Retinal pigment epithelial cell (primary cell): ENCODE measurements at regions not wholly inside any gene's neighbourhood (a gene's known extent, or its start where the extent isn't known, plus 50 kb on each side); places are given as distances from the start of the nearest gene placed in this dataset.
"Not testable (repeated sequence)": the region's sequence is repeated elsewhere in the genome, so short reads cannot be mapped to it uniquely, and the experiment has no call there.

Experiments used
- DNase-seq: peaks from one replicate; pipeline ENCODE4 v3.0.0-alpha.2; 2010; ENCODE audit warnings: low read depth
- H3K4me3 ChIP-seq: 2 replicates; pipeline ENCODE4 v1.5.1; 2011; ENCODE audit warnings: mild to moderate bottlenecking, low read length, control low read depth, moderate library complexity
- CTCF ChIP-seq: conservative IDR thresholded peaks from 2 replicates; pipeline ENCODE4 v1.5.1; 2011; ENCODE audit warnings: low read depth, low read length, control low read depth, inconsistent platforms

- TF ChIP-seq CTCF, result no peak
- H3K4me3 ChIP-seq, result no peak overlapping the region
- DNase-seq, result no peak
These were observed 124.5 kb upstream of the AHI1 start for GRCh38 chr6:135622081-135622480.

DNA sequence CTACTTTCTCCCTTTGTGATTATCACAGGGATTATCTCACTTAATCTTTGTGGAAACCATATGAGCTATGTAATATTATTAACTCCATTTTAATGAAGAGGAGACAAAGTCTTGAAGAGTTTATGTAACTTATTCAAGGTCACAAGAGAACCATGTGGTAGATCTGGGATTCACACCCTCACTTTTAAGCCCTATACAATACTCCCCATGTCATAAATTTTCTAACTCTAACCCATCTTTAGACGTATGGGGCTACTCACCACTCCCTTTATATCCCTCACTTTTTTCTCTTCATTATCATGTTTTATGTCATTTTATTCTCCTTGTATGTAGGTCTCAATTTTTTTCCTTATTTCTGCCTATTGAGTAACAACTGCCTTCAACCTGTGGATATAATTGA, 126.4 kb upstream of the AHI1 start:
- no peak for DNase-seq
- no peak overlapping the region for H3K4me3 ChIP-seq
- no peak for TF ChIP-seq CTCF

DNA sequence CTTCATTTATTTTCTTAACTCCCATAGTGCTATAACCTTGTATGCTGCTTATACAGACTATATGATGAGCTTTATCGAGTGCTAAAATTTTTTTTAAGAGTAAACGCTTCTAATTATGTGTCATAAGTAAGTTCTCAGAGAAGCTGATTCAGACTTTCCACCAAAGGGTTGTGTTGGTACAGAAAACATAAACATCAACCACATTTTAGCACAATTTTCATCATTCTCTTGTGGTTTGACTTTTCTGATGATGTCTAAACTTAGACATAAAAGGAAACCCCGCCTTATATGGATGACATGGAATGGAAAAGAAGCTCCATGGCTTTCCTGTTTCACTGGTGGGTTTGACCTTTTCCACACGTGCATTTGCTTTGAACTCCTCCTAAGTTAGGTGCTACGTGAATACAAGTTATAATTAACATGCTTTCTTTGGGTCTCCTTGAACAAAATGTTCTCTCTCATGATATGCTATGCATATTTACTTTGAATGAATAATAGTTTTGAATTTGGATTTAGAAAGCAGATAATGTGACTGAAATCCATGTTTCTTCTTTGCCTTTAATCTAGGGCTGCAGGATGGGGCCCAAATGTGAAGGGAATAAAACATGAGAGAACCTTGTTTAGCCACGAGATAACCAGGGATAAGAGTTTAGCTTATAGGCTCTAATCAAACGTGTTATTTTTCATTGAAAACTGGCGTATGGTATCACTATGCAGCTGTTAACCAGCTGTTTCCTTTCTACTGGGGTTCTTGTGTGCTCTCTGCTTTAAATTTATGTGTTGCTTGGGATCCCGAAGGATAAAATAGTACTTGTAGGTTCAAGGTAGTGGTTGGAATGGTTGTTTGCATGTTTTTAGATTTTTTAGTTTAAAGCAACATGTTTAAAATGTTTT, 127.1 kb upstream of the AHI1 start:
- no peak overlapping the region for H3K4me3 ChIP-seq
- DNase-seq, result no peak
- no peak for TF ChIP-seq CTCF

DNA sequence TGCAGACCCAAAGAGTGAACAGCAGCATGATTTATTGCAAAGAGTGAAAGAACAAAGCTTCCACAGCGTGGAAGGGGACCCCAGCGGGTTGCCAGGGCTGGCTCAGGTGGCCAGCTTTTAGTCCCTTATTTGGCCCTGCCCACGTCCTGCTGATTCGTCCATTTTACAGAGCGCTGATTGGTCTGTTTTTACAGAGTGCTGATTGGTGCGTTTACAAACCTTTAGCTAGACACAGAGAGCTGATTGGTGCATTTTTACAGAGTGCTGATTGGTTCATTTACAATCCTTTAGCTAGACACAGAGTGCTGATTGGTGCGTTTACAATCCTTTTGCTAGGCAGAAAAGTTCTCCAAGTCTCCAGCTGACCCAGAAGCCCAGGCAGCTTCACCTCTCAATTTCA, 128.5 kb upstream of the AHI1 start:
- DNase-seq, H3K4me3 ChIP-seq: not testable (repeated sequence)

DNA sequence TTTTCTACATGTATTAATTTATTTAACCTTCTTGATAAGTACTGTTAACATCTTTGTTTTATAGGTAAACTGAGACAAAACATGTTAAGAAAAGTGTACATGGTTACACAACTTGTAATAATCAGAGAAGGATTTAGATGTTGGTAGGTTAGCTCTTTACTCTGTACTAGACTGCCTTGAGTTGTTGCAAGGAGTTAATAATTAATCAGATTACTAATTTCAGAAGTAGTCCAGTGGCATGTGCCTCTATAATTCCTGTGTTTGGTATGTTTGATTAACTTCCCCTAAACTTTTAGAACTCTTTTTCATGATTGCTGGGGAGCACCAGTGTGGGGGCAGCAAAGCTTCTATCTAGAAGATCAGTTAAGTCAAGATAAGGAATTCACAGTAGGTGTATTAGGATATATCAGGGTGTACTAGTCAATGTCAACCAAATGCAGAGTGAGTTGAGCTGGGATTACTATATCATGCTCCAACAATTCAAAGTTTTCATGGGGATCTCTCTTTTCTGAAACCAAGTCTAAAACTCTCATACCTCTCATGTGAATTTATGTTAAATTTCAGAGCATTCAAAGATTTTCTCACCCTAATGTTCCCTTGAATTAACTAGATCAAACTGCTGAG, 129.7 kb upstream of the AHI1 start:
- H3K4me3 ChIP-seq, result no peak overlapping the region
- DNase-seq, result no peak
- TF ChIP-seq CTCF, result no peak

DNA sequence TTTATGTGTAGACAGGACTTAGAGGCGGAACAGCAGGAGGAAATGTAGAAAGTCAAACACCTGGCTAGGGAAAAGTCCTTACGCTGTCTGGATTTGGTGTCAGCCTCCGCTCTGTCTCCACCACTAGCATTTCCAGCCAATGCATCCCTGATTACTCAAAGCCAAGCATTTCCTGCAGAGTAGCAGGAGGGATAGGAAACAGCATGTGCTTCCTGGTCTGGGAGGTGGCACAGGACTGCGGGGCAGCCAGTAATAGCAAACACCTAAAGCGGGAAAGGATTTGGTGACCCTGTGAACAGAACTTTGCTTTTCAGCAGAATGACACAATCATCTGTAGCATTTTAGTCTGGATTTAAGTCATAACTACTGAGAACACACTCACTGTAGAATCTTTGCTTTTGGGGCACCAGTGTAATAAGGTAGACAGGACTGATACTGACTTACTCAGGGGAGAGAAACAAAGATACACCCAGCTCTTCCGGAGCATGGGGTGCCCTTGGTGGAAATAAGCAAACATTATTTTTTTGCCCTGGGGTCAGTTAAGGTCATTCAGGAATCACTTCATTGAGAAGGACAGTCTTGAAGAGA, 133.3 kb upstream of the AHI1 start:
- no peak for TF ChIP-seq CTCF
- H3K4me3 ChIP-seq, result no peak overlapping the region
- DNase-seq, result no peak

- no peak for TF ChIP-seq CTCF
- no peak for DNase-seq
- H3K4me3 ChIP-seq, result no peak overlapping the region
These were observed 134.3 kb upstream of the AHI1 start for GRCh38 chr6:135631821-135632220.
